Activated CD4-positive, alpha-beta T cell treated with anti-CD3 and anti-CD28 coated beads, Interleukin-2, amount 50 U/mL, for 24 hours (primary cell): ENCODE measurements at regions not wholly inside any gene's neighbourhood (a gene's known extent, or its start where the extent isn't known, plus 50 kb on each side); places are given as distances from the start of the nearest gene placed in this dataset.

Experiments used
- DNase-seq, 2 donors: peaks; one replicate each; pipeline ENCODE4 v3.0.0-alpha.2; 2020; ENCODE audit warnings: low read depth in 1 of 2, low spot score in 1 of 2

DNA sequence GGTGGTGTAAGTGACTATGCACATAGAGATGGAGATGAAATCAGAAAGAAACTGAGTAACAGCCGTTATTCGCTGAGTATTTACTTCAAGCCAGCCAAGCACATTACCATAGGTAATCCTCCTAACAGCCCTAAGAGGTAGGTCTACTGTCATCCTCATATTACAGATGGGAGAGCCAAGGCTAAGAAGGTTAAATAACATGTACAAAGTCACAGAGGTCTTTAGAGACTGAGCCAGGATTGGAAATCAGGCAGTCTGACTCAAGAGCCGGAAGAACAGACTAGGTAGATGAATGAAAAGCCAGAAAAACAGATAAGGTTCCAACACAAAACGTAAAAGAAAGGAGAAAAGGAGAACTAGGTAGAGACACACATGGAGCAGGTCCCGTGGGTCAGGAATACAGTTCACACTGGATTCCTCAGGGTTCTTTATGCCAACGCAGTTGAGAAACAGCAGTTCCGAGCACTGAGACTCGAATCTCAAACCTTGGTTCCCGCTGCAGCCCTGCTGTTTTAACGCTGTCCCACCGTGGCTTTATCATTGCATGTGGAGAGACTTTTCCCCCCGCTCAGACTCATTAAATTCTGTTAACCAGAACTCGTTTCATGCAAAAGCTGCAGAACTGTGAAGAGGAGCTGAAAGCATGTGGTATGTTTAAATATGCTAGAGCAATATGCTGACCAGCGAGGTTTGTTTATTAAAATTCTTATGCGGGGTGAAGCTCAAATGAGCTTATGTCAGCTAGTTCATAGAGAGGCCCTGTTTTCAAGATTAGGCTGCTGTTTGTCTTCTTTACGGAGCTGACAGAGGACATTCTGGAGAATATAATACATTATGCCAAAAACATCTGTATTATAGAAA lies 537.9 kb downstream of the CD83 start:
- DNase-seq: no peak

DNA sequence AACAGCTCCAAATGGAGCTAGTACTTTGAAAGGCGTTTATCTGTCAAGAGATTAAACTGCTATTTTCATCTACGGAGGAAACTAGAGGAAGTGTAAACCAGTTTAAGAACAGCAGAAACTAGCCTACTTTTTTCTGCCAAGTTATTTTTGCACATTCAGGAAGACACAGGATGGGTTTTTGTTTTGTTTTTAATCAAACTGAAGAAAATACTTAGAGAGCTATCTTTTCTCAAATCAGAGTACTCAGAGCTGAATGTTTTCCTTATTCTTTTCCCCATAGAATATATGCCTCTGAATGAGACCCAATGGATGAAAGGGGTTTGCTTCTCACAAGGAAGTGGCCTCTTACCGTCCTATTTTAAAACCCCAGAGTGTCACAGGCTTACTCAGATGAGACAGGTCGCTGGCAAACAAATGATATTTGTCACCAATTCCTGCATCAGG lies 538.5 kb downstream of the CD83 start:
- DNase-seq: no peak

DNA sequence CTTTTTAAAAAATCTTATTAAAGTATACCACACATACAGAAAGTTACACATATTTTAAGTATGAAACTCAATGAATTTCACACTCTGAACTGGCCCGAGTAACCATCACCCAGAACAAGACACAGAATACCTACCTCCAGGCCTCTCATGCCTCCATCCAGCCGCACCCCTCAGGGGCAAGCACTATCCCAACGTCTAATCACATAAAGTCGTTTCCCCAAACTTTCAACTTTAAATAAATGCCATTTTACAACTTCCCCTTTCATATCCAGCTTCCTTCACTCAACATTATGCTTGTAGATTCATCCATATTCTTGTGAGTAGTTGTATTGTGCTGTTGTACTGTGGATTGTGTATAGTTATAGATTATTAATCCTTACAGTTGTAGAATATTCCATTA lies 539.1 kb downstream of the CD83 start:
- no peak for DNase-seq

DNA sequence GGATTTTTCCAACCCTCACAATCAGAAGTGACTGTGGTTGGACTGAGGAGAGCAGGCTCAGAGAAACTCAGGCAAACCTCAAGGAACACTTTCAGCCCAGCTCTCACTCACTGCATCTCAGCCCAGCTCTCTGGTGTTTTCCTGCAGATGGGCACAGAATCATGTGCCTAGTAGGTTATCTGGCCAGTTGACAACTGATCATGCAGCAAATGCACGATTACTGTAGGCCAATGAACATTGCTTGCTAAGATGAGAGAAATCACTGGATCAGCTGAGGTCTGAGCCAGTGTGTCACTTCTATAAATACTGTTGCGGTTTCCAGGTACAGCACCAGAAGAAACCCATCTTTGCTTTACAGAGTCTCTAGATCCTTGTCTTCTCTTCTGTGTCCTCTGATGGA lies 540.5 kb downstream of the CD83 start:
- no peak for DNase-seq

DNA sequence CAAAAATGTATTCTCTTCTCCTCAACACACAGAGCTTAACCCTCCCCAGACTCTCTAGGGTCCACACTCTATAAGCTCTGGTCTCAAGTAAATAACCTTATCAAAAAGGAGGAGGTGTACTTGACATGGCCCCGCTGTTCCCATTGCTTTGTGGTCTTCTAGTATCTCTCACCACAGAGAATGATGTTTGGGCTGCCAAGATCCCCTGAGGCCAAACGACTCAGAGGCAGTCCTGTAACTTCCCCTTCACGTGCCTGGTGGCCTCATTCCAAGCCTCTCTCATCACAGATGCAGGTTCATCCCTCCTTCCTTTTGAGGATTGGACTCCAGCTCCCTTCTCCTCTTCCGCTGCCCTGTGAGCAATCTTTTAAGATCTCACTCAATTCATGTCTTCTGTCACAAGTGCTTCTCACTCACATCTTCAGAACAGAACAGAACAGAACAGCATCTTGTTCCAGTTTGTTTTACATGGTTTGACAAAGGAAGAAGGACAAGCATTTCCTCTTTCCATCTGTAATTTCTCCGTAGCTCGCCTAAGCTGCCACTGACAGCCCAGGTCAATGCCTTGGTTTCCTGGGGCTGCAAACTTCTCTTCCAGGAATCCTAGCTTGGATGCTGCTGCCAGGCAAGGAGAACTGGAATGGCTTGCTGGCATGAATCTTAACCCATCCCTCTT lies 541.5 kb downstream of the CD83 start:
- no peak for DNase-seq

DNA sequence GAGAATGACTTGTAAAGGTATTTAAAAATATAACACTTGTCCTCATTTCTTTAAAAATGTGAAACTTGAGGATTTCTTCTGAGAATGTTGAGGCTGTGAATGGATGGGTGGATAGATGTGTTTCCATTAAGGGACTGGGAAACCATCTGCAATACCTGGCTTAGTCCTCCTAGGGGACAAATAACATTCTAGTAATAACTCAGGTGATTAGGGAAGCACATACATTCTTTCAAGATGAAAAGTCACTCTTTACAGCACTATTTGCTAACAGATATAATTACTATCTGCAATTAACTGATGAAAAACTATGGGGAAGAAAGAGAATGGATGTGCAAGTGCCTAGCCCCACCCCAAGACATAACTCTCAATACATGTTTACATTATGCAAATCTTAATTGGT lies 542.3 kb downstream of the CD83 start:
- DNase-seq: no peak

DNA sequence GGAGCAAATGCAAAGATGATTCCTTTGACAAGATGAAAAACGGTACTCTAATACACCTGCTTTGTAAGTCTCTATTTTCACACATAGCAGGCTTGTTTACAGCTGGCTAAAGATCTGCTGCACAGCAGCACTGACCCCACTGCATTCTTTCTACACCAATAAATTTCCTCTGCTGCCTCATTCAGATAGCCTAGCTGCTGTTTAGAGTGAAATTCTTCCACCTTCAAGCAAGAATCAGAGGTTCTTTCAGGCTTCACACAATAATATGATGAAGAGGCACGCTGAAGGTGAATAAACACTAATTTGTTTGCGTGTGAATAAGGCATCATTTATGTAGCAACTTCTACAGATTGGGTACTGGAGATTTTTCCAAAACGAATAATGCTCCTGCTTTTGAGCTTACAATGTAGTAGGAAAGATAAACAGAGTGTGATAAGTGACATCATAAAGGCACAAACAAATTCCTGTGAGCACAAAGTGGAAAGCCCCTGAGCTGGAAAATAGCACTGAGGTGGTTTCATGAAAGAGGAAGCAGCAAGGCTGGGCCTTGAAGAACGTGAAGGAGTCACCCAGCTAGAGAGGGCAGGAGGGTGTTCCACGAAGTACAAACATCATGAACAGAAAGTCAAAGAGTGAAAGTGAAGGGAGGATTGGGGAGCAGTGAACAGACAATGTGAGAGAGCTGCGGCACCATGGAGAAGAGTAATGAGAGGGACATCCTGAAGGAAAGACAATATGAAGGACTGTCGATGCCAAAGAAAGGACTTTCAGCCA lies 543.4 kb downstream of the CD83 start:
- peak in 1 of 2 donors; percentile 55 for DNase-seq

DNA sequence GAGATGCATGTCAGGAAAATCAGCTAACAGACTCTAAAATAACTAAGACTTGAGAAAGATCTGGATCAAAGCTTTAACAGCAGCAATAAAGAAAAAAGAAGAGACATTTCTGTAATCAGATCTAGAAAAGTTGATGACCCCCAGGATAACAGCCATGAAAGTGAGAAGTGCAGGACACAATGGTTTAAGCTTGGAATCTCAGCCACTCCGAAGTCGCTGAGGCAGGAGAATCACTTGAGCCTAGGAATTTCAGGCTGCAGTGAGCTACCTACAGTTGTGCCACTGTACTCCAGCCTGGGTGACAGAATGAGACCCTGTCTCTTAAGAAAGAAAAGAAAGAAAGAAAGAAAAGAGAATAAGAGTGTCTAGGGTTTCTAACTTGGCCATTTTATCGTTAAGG lies 544.1 kb downstream of the CD83 start:
- DNase-seq: no peak

DNA sequence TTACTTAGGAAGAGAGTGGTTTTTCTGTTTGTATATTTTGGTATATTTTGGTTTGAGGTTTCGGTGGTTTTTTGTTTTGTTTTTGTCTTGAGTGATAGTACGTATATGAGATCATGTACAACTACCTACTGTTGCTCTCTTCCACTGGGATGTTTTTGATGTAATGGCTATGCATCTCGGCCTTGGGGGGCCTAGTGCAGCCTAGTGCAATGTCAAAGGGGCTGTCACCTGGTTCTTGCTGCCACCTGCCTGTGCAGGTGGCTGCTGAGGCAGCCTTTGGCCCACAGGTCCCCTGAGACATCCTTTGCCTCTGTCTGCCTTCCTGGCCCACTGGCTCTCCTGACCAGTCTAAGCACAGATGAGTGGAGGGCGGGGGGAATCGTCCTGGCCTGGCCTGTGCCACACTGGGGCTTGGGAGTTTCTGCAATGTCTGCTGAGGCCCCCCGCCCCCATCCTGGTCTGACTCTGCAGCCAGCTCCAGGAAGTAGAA lies 546.6 kb downstream of the CD83 start:
- no peak for DNase-seq

DNA sequence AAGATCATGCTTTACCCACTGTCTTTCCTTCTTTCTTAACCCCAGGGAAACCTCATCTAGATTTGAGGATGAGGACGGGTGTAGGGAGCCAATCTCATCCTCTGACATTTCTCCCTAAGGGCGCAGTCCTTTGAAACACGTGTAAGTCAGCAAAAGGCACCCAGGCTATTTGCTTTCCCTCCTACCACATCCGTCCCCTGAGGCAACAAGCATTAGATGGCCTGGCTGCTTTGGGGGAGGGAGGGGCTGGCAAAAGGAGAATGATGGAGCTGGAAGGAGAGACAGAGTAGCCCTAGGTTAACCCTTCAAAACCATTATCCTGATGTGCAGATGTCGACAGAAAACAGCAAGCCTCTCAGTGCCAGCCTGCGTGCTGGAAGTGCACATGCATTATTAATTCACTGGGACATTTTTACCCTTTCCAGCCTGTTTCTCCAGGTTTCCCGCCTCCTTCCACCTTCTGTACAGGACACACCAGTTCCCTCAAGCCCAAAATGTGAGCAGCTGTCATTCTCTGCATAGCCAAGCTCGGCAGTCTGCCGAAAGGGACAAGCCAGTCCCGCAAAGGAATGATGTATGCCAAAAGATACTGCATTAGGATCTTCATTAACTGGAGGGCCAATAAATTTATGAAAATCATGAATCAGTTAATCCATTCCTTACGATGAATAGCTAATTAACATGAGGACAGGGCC lies 547.2 kb downstream of the CD83 start:
- DNase-seq: no peak

DNA sequence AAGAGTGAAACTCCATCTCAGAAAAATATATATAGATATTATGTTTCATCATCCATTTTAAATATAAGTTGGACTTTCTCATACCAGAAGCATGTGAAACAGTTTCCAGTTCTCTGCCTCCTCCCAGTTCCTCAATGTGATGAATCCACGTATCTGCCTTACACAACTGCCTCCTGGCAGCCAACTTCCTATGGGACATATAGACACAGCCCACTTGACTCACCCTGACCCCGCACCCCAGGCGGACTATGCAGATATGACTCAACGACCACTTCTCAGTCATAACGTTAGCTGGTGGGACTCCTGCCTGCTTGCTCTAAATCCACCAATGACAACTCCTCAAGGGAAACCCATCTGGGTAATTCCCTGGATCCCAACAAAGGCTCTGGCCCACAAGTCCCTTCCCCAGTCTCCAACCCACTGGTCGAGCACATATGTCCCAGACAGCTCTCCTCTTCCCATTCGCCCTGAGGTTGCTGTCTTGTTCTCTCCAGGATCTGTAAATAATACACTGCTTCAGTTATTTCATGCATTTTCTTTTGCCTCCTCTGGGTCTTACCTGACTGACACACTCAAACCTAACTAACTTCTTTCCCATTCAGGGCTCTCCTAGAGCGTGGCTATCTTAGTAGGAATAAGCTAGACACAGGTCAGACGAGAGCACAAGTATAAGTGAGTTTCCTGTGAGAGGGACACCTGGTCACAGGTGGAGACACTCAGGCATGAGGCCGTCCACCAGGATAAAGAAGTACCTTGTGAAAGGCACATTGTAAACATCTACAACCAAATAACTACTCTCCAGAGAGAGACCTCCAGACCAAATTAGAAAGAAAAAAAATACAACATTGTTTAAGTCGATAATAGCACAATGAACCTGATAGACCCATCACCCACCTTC lies 548.5 kb downstream of the CD83 start:
- DNase-seq: no peak

DNA sequence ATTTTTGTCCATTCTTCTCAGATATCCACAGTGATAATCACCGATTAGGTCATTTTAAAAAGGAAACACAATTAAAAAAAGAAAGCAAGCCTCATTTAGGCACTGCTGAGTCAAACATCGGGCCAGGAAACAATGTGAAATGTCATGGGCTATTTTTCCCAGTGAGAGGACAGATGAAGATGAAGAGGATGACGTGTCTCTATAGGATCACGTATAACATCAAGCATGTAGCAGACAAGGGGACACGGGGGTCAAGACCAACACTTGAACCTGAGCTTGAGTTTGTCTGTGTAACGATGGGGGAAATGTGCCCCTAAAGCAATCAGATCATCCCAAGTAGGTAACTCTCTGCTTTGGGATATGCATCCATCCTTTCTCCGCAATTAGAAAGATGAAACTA lies 553.2 kb downstream of the CD83 start:
- DNase-seq: no peak

DNA sequence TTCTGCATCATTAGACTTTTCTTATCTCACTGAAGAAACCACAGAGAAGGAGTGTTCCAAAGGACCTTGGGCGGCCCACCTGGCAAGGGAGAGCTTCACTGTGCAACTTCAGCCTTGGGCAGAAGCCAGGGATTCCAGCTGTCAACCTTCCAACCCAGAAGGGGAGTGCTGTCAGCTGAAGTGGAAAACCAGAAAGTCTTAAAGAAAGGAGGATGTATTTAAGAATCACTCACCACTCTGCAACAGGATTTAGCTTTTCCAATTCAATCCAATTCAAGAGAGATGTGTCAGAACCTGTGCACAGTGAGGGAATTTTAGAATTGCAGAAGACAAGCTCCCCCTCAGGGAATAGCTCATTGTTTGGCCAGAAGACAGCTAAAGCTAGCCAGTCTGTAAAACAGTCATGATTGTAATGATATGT lies 553.7 kb downstream of the CD83 start:
- no peak for DNase-seq

DNA sequence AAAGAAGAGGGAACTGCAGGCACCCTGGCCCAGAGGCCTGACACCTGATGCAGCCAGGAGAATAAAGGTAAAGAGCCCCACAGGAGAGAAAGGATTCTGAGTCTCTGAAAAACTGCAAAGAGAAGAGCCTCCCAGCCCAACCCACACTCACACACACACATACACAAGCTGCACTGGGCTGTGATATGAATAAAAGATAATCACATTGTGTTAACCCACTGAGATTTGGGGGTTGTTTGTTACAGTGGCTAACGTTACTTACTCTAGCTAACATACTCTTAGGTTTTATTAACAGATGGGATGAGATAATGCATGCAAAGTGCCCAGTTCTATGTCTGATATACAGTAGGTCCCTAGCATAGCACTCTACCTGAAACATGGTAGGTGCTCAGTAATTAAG lies 554.4 kb downstream of the CD83 start:
- DNase-seq: no peak

DNA sequence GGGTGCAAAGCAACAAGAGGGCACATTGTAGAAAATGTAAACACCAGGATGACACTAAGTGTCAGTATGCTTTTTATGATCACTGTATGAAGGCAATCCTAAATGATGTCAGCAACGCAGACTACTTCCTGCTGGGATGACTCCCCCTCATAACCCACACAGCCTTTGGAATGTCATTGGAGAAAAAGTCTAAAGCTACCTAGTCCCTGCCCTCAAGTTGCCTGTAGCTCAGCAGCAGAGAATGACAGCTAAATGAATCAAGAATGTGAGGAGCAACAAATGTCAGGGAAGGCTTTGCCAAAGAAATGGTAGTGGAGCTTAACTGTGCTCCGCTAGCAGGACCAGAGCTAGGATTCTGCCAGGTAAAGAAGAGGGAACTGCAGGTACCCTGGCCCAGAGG lies 555.6 kb downstream of the CD83 start:
- DNase-seq: no peak

DNA sequence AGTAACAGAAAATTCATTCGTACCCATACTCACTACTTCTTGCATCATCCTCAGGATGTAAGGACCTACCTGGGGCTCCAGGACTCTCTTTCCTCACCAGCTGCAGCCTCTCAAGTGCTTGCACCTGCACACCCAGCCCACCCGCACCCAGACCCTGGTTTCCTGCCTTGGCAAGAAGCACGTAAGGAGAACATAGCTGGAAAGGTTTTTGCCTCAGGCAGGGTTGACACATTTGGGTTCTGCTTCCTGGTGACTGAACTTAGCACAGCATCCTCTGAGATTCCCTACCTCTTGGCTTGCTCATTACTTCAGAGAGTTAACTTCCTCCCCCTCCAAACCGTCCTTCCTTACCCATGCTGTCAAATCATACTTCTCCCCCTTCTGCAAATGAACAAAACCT lies 556.9 kb downstream of the CD83 start:
- no peak for DNase-seq

DNA sequence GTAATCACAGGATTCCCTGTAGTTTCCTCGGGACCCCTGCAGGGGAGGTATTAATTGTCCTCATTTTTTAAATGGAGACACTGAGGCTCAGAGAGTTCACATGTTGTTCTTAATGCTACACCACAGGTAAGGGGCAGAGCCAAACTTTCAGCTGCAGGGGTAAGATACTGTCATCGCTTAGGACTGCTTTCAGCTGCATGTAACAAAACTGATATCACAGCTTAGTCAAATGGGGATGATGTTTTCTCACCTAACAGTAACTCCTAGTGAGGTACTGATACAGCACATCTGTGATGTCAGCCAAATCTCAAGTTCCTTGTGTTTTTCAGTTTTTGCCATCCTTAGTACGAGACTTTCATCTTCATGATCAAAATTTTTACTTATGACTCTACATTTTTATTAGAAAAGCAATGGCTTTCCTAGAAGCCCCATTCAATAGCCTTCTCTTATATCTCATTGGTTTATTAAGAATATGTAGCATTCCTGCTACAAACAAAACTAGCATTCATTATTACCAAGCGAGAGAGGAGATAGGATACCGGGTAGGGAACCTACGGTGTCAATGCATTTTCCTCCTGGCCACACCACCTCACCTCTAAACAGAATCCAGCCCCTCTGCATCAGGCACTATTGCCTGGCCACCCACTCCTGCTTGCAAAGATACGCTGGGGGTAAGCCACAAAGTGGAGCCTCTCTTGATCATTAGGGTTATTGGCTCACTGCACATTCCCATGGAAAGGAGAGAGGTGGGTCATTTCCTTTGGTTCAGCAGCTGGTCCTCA lies 557.5 kb downstream of the CD83 start:
- no peak for DNase-seq

DNA sequence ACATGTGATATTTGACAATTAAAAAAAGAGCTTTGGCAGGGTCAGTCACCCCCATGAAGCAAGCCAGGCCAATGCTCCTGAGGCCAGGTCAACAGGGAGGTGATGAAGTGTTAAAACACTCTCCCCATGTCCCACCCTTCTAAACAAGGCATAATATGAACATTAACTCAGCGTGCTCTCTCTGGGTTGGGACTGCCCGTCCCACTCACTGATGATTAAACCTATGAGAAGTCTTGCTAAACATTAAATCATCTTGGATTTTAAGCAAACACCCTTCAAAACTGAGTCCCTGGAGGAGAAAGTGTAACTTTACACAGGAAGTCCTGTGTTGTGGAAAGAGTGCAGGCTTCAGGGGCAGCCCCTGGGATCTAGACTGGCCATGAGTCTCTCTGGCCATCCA lies 558.5 kb downstream of the CD83 start:
- no peak for DNase-seq
